ENCODE measurements at regions not wholly inside any gene's neighbourhood (a gene's known extent, or its start where the extent isn't known, plus 50 kb on each side); places are given as distances from the start of the nearest gene placed in this dataset.

DNA sequence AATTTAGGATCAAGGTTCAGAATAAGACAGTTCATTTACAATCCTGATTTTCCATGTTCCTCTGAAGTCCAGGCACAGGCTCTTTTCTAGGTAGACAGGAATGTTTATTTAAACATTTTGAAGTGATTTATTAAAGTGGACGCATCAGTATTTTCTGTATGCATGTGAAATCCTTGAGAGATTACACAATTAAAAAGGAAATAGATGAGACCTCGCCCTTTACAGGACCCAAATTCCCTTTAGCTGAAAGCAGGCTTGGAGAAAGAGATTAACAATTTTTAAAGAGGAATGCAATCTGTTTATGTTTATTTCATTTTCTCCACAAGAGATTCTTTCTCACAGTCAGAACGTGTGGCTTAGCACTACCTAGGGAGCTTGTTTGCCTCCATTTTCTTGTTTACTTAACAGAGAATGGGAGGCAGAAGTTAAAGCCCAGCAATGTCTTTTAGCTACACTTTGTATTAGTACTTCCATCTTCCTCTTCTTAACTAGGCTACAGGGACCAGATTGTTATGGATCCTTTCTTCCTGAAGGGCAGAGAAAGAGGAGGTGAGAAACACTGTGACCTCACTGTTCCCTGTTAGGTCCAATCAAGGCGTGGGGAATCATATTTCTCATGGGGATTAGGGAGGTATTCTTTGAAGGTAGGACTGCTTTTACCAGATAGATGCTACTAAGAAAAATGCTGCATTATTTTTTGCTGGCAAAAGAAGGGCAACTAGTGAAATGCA, 416.0 kb downstream of the SH3GL2 start:
- CTCF ChIA-PET: no interaction called here
- intact Hi-C loops (cut with micrococcal nuclease): no loop called here
- Mint-ChIP-seq H3K27me3 (no peaks in the 10 kb centered on the region), H3K27ac (no peak overlapping the region), H3K4me1 (no peaks in the 10 kb centered on the region), H3K4me3 (no peak overlapping the region), H3K9me3 (no peaks in the 10 kb centered on the region), H3K36me3 (ENCODE audit: low read depth) (no peaks in the 10 kb centered on the region)
- no peak for DNase-seq
- TF ChIP-seq, protein P1, sequence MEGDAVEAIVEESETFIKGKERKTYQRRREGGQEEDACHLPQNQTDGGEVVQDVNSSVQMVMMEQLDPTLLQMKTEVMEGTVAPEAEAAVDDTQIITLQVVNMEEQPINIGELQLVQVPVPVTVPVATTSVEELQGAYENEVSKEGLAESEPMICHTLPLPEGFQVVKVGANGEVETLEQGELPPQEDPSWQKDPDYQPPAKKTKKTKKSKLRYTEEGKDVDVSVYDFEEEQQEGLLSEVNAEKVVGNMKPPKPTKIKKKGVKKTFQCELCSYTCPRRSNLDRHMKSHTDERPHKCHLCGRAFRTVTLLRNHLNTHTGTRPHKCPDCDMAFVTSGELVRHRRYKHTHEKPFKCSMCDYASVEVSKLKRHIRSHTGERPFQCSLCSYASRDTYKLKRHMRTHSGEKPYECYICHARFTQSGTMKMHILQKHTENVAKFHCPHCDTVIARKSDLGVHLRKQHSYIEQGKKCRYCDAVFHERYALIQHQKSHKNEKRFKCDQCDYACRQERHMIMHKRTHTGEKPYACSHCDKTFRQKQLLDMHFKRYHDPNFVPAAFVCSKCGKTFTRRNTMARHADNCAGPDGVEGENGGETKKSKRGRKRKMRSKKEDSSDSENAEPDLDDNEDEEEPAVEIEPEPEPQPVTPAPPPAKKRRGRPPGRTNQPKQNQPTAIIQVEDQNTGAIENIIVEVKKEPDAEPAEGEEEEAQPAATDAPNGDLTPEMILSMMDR (IDR thresholded peaks at IDR 0.05): no peak
- ATAC-seq (ENCODE audit: low read depth): no peak
- POLR2A ChIA-PET: no interaction called here

DNA sequence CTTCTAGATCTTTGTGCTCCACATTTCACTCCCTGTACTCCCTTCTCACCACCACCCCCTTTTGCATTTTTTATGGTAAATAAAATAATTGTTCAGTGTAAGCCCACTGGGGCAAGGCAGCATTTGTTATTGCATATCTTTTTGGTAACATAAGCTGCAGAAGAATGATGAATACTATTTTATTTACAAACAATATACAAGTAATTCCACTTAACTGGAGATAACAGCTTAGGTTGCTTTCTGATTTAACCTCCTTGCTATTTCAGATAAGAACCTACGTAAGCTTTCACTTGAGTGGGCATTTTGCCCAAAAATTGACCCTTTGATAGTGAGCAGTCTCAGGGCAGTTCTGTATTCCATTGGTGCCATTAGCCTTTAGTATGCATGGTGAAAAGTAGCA, 417.9 kb downstream of the SH3GL2 start:
- DNase-seq (no peak), ATAC-seq (ENCODE audit: low read depth) (no peak)
- Mint-ChIP-seq H3K4me3 (no peak overlapping the region), H3K9me3 (no peaks in the 10 kb centered on the region), H3K36me3 (ENCODE audit: low read depth) (no peaks in the 10 kb centered on the region), H3K27ac (no peak overlapping the region), H3K4me1 (no peaks in the 10 kb centered on the region), H3K27me3 (no peaks in the 10 kb centered on the region)
- TF ChIP-seq, protein P1 (IDR thresholded peaks at IDR 0.05): no peak
- ChIA-PET POLR2A (no interaction called here), CTCF (no interaction called here)
- intact Hi-C loops (cut with micrococcal nuclease): no loop called here

DNA sequence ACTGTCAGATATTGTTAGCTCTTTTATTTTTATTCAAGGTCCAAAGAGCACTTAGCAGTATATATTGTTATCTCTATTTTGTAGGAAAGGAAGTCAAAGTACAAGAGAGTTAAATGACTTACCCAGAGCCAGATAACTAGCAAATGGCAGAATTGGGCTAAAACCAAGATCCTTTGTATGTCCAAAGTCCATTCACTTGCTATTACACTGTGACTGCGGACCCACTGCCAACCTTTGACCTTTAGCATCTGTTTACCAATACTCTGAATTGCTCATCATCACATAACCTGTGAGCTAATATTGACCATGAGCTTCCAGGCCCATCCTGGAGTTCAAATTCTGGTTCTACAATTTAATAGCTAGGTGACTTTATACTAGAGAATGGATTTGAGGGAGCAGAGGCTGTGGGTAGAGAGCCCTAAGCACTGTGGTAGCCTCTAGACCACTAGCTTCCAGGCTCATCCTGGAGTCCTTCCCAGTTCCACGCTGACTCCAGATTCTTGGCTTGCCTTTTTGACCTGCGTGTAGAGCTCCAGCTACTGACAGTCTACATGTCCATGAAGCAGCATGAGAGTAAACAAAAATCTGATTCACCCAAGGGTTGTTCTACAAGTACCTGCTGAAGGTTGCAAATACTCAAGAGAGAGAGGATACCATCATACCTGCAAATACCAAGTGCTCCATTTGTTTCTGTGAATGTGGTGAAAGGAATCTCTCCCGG, 424.0 kb downstream of the SH3GL2 start:
- intact Hi-C loops (cut with micrococcal nuclease): no loop called here
- H3K9me3 Mint-ChIP-seq: no peaks in the 10 kb centered on the region
- H3K27me3 Mint-ChIP-seq: no peaks in the 10 kb centered on the region
- H3K27ac Mint-ChIP-seq: no peak overlapping the region
- H3K4me1 Mint-ChIP-seq: no peaks in the 10 kb centered on the region
- no peaks in the 10 kb centered on the region for H3K36me3 Mint-ChIP-seq (ENCODE audit: low read depth)
- POLR2A ChIA-PET: no interaction called here
- DNase-seq (no peak), ATAC-seq (ENCODE audit: low read depth) (no peak)
- CTCF ChIA-PET: no interaction called here
- no peak overlapping the region for H3K4me3 Mint-ChIP-seq
- TF ChIP-seq, protein P1 (IDR thresholded peaks at IDR 0.05): no peak

DNA sequence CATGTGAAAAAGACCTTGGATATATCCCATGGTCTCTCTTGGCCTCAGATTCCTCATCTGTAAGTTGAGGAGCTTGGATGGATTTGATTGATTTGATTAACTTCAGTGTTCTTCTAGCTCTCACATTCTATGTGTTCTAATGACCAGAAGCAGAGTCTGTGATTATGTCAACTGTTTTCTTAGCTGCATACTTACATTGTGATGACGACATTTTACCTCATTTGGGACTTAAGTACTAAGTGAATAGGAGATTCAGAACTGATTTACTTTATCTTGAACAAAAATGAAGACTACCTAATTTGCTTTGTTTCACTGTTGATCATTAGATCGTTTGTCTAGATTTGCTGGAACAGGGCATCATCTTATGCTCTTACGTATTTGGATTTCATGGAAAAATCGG, 427.7 kb downstream of the SH3GL2 start:
- no peaks in the 10 kb centered on the region for H3K4me1 Mint-ChIP-seq
- CTCF ChIA-PET: no interaction called here
- TF ChIP-seq, protein P1 (IDR thresholded peaks at IDR 0.05): no peak
- ATAC-seq (ENCODE audit: low read depth) (no peak), DNase-seq (no peak)
- intact Hi-C loops (cut with micrococcal nuclease): no loop called here
- POLR2A ChIA-PET: no interaction called here
- no peaks in the 10 kb centered on the region for H3K27me3 Mint-ChIP-seq
- H3K36me3 Mint-ChIP-seq (ENCODE audit: low read depth): no peaks in the 10 kb centered on the region
- no peak overlapping the region for H3K27ac Mint-ChIP-seq
- H3K4me3 Mint-ChIP-seq: no peak overlapping the region
- no peaks in the 10 kb centered on the region for H3K9me3 Mint-ChIP-seq

DNA sequence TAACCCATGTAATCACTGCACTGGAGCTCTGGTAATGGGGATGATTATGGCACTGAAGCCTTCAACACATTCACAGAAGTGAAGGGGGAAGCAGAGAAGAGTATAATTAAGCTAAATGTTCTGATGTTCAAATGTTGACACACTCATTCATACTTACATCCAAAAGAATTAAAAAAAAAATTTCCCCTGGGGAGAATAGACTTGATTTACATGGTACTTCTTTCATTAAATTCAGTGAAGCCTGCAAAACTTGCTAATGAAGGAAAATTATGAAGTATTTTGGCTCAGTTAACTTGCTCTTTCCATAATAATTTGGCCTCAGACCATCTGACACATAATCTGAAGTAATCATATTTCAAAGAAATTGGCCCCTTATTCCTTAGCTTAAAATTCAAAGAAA, 428.8 kb downstream of the SH3GL2 start:
- Mint-ChIP-seq H3K4me3 (no peak overlapping the region), H3K36me3 (ENCODE audit: low read depth) (no peaks in the 10 kb centered on the region), H3K27me3 (no peaks in the 10 kb centered on the region), H3K9me3 (no peaks in the 10 kb centered on the region), H3K4me1 (no peaks in the 10 kb centered on the region), H3K27ac (no peak overlapping the region)
- POLR2A ChIA-PET: no interaction called here
- CTCF ChIA-PET: no interaction called here
- no peak for ATAC-seq (ENCODE audit: low read depth)
- intact Hi-C loops (cut with micrococcal nuclease): no loop called here
- TF ChIP-seq, protein P1 (IDR thresholded peaks at IDR 0.05): no peak
- DNase-seq: no peak

All from activated B cell treated with CpG ODN at 0.5 μM for 24 hours (primary cell).